ENCODE measurements at regions not wholly inside any gene's neighbourhood (a gene's known extent, or its start where the extent isn't known, plus 50 kb on each side); places are given as distances from the start of the nearest gene placed in this dataset.

GRCh38 chr20:51310216-51310615 lies 232.3 kb downstream of the NFATC2 start:
- H3K36me3 ChIP-seq (ENCODE audit: control insufficient read depth, insufficient read depth, low read length) = no peaks in the 10 kb centered on the region
- no peak for DNase-seq
- H3K4ac ChIP-seq (ENCODE audit: low read depth, low read length) = peak overlapping the region; percentile 61
- peak overlapping the region; percentile 93 for H2AK5ac ChIP-seq (ENCODE audit: low read length)
- H3K27ac ChIP-seq (ENCODE audit: low read depth, low read length) = no peak overlapping the region
- no peak overlapping the region for H2BK120ac ChIP-seq (ENCODE audit: low read depth, low read length)
- no peak overlapping the region for H4K8ac ChIP-seq (ENCODE audit: low read depth, low read length)
- H3K4me2 ChIP-seq (ENCODE audit: low read length) = no peak overlapping the region
- no peaks in the 10 kb centered on the region for H3K79me2 ChIP-seq (ENCODE audit: control insufficient read depth, insufficient read depth, low read length)
- no peak overlapping the region for H4K5ac ChIP-seq (ENCODE audit: low read length)
- no peak overlapping the region for H3K23ac ChIP-seq (ENCODE audit: low read length)
- H3K56ac ChIP-seq (ENCODE audit: low read length) = no peak overlapping the region
- H3K4me3 ChIP-seq (ENCODE audit: low read length) = no peak overlapping the region
- no peaks in the 10 kb centered on the region for H3K79me1 ChIP-seq (ENCODE audit: low read length)
- no CpG with 5 or more reads among the region's 2 CpGs for WGBS (ENCODE audit: extremely low coverage, insufficient coverage, low lambda C conversion rate)
- H2BK15ac ChIP-seq (replicated peaks; ENCODE audit: low read depth) = peak overlapping the region; percentile 89
- peaks cover 21% of the 10 kb centered on the region for H3K4me1 ChIP-seq (ENCODE audit: control insufficient read depth, low read depth, low read length)
- H2BK5ac ChIP-seq (ENCODE audit: low read length) = peak overlapping the region; percentile 6
- H3K18ac ChIP-seq (ENCODE audit: low read length) = peak overlapping the region; percentile 71
- no peak overlapping the region for H3K9ac ChIP-seq (ENCODE audit: low read length)
- H3K27me3 ChIP-seq (ENCODE audit: insufficient read depth, low read length, poor library complexity) = no peaks in the 10 kb centered on the region

- Histone ChIP-seq H2AK5ac (ENCODE audit: low read length) (peak overlapping the region; percentile 25), H2BK5ac (ENCODE audit: low read length) (peak overlapping the region; percentile 70), H2BK120ac (ENCODE audit: low read depth, low read length) (no peak overlapping the region), H3K79me2 (ENCODE audit: control insufficient read depth, insufficient read depth, low read length) (no peaks in the 10 kb centered on the region), H4K8ac (ENCODE audit: low read depth, low read length) (no peak overlapping the region), H4K5ac (ENCODE audit: low read length) (no peak overlapping the region), H3K27me3 (ENCODE audit: insufficient read depth, low read length, poor library complexity) (no peaks in the 10 kb centered on the region), H3K27ac (ENCODE audit: low read depth, low read length) (peak overlapping the region; percentile 30), H3K4ac (ENCODE audit: low read depth, low read length) (peak overlapping the region; percentile 67), H3K56ac (ENCODE audit: low read length) (peak overlapping the region; percentile 44), H2BK15ac (replicated peaks; ENCODE audit: low read depth) (no peak overlapping the region), H3K18ac (ENCODE audit: low read length) (peak overlapping the region; percentile 89), H3K9ac (ENCODE audit: low read length) (no peak overlapping the region), H3K4me1 (ENCODE audit: control insufficient read depth, low read depth, low read length) (peaks cover 30% of the 10 kb centered on the region), H3K4me3 (ENCODE audit: low read length) (no peak overlapping the region), H3K4me2 (ENCODE audit: low read length) (no peak overlapping the region), H3K23ac (ENCODE audit: low read length) (no peak overlapping the region), H3K36me3 (ENCODE audit: control insufficient read depth, insufficient read depth, low read length) (no peaks in the 10 kb centered on the region), H3K79me1 (ENCODE audit: low read length) (no peaks in the 10 kb centered on the region)
- no CpG with 5 or more reads among the region's 2 CpGs for WGBS (ENCODE audit: extremely low coverage, insufficient coverage, low lambda C conversion rate)
- no peak for DNase-seq
These were observed 233.4 kb downstream of the NFATC2 start for GRCh38 chr20:51309128-51309527.

GRCh38 chr20:51306521-51307358 lies 235.8 kb downstream of the NFATC2 start:
- peak overlapping the region; percentile 13 for H4K8ac ChIP-seq (ENCODE audit: low read depth, low read length)
- H3K27me3 ChIP-seq (ENCODE audit: insufficient read depth, low read length, poor library complexity) = no peaks in the 10 kb centered on the region
- peak overlapping the region; percentile 95 for H3K23ac ChIP-seq (ENCODE audit: low read length)
- no peaks in the 10 kb centered on the region for H3K79me2 ChIP-seq (ENCODE audit: control insufficient read depth, insufficient read depth, low read length)
- H3K79me1 ChIP-seq (ENCODE audit: low read length) = no peaks in the 10 kb centered on the region
- peak overlapping the region; percentile 99 for H3K4ac ChIP-seq (ENCODE audit: low read depth, low read length)
- H3K56ac ChIP-seq (ENCODE audit: low read length) = peak overlapping the region; percentile 97
- peak overlapping the region; percentile 64 for H4K5ac ChIP-seq (ENCODE audit: low read length)
- peak; percentile 92 for DNase-seq
- H3K4me2 ChIP-seq (ENCODE audit: low read length) = no peak overlapping the region
- WGBS (ENCODE audit: extremely low coverage, insufficient coverage, low lambda C conversion rate) = no CpG with 5 or more reads among the region's 29 CpGs
- no peaks in the 10 kb centered on the region for H3K36me3 ChIP-seq (ENCODE audit: control insufficient read depth, insufficient read depth, low read length)
- peak overlapping the region; percentile 79 for H3K9ac ChIP-seq (ENCODE audit: low read length)
- peak overlapping the region; percentile 100 for H2AK5ac ChIP-seq (ENCODE audit: low read length)
- peak overlapping the region; percentile 92 for H3K27ac ChIP-seq (ENCODE audit: low read depth, low read length)
- H2BK5ac ChIP-seq (ENCODE audit: low read length) = peak overlapping the region; percentile 100
- peak overlapping the region; percentile 98 for H2BK120ac ChIP-seq (ENCODE audit: low read depth, low read length)
- H3K4me1 ChIP-seq (ENCODE audit: control insufficient read depth, low read depth, low read length) = peaks cover 25% of the 10 kb centered on the region
- peak overlapping the region; percentile 95 for H3K18ac ChIP-seq (ENCODE audit: low read length)
- H3K4me3 ChIP-seq (ENCODE audit: low read length) = no peak overlapping the region
- H2BK15ac ChIP-seq (replicated peaks; ENCODE audit: low read depth) = no peak overlapping the region

GRCh38 chr20:51306081-51306480 lies 236.4 kb downstream of the NFATC2 start:
- Histone ChIP-seq H3K4me2 (ENCODE audit: low read length) (no peak overlapping the region), H3K4me1 (ENCODE audit: control insufficient read depth, low read depth, low read length) (peaks cover 21% of the 10 kb centered on the region), H3K27ac (ENCODE audit: low read depth, low read length) (peak overlapping the region; percentile 92), H2AK5ac (ENCODE audit: low read length) (peak overlapping the region; percentile 100), H3K79me2 (ENCODE audit: control insufficient read depth, insufficient read depth, low read length) (no peaks in the 10 kb centered on the region), H3K23ac (ENCODE audit: low read length) (peak overlapping the region; percentile 95), H4K8ac (ENCODE audit: low read depth, low read length) (no peak overlapping the region), H2BK120ac (ENCODE audit: low read depth, low read length) (peak overlapping the region; percentile 98), H3K4me3 (ENCODE audit: low read length) (no peak overlapping the region), H3K18ac (ENCODE audit: low read length) (peak overlapping the region; percentile 95), H3K9ac (ENCODE audit: low read length) (peak overlapping the region; percentile 79), H3K79me1 (ENCODE audit: low read length) (no peaks in the 10 kb centered on the region), H4K5ac (ENCODE audit: low read length) (no peak overlapping the region), H2BK15ac (replicated peaks; ENCODE audit: low read depth) (no peak overlapping the region), H3K36me3 (ENCODE audit: control insufficient read depth, insufficient read depth, low read length) (no peaks in the 10 kb centered on the region), H3K56ac (ENCODE audit: low read length) (peak overlapping the region; percentile 97), H2BK5ac (ENCODE audit: low read length) (peak overlapping the region; percentile 100), H3K4ac (ENCODE audit: low read depth, low read length) (peak overlapping the region; percentile 99), H3K27me3 (ENCODE audit: insufficient read depth, low read length, poor library complexity) (no peaks in the 10 kb centered on the region)
- WGBS (ENCODE audit: extremely low coverage, insufficient coverage, low lambda C conversion rate) = no CpG with 5 or more reads among the region's 8 CpGs
- DNase-seq = peak; percentile 89

GRCh38 chr20:51305316-51306052 lies 237.0 kb downstream of the NFATC2 start:
- no peaks in the 10 kb centered on the region for H3K79me2 ChIP-seq (ENCODE audit: control insufficient read depth, insufficient read depth, low read length)
- peak overlapping the region; percentile 50 for H3K9ac ChIP-seq (ENCODE audit: low read length)
- no peak overlapping the region for H3K23ac ChIP-seq (ENCODE audit: low read length)
- H4K8ac ChIP-seq (ENCODE audit: low read depth, low read length) = no peak overlapping the region
- peaks cover 21% of the 10 kb centered on the region for H3K4me1 ChIP-seq (ENCODE audit: control insufficient read depth, low read depth, low read length)
- H3K4ac ChIP-seq (ENCODE audit: low read depth, low read length) = peak overlapping the region; percentile 8
- H3K27me3 ChIP-seq (ENCODE audit: insufficient read depth, low read length, poor library complexity) = no peaks in the 10 kb centered on the region
- H3K4me3 ChIP-seq (ENCODE audit: low read length) = no peak overlapping the region
- peak overlapping the region; percentile 98 for H2BK5ac ChIP-seq (ENCODE audit: low read length)
- H3K27ac ChIP-seq (ENCODE audit: low read depth, low read length) = peak overlapping the region; percentile 92
- no peak overlapping the region for H2BK15ac ChIP-seq (replicated peaks; ENCODE audit: low read depth)
- no peaks in the 10 kb centered on the region for H3K79me1 ChIP-seq (ENCODE audit: low read length)
- H3K36me3 ChIP-seq (ENCODE audit: control insufficient read depth, insufficient read depth, low read length) = no peaks in the 10 kb centered on the region
- H3K4me2 ChIP-seq (ENCODE audit: low read length) = no peak overlapping the region
- H2BK120ac ChIP-seq (ENCODE audit: low read depth, low read length) = peak overlapping the region; percentile 69
- peak overlapping the region; percentile 92 for H3K56ac ChIP-seq (ENCODE audit: low read length)
- H4K5ac ChIP-seq (ENCODE audit: low read length) = no peak overlapping the region
- WGBS (ENCODE audit: extremely low coverage, insufficient coverage, low lambda C conversion rate) = no CpG with 5 or more reads among the region's 6 CpGs
- DNase-seq = peak; percentile 98
- peak overlapping the region; percentile 40 for H2AK5ac ChIP-seq (ENCODE audit: low read length)
- H3K18ac ChIP-seq (ENCODE audit: low read length) = peak overlapping the region; percentile 53
